NCI-H2227 (cell line): ENCODE measurements at regions not wholly inside any gene's neighbourhood (a gene's known extent, or its start where the extent isn't known, plus 50 kb on each side); places are given as distances from the start of the nearest gene placed in this dataset.

Experiments
- DNase-seq: peaks from one replicate; lab custom pipeline; 2025; ENCODE audit not compliant: unreplicated experiment; lab: John Stamatoyannopoulos, UW

- no peak for DNase-seq
These were observed 174.2 kb upstream of the PHF14 start for GRCh38 chr7:10799475-10799874.

- no peak for DNase-seq
These were observed 171.7 kb upstream of the PHF14 start for GRCh38 chr7:10802011-10802410.

GRCh38 chr7:10802526-10802925 is 171.1 kb upstream of the PHF14 start:
- DNase-seq = no peak

GRCh38 chr7:10803720-10804119 is 170.0 kb upstream of the PHF14 start:
- no peak for DNase-seq

- DNase-seq = no peak
These were observed 168.9 kb upstream of the PHF14 start for GRCh38 chr7:10804770-10805169.

- no peak for DNase-seq
These were observed 158.1 kb upstream of the PHF14 start for GRCh38 chr7:10815546-10815945.

- no peak for DNase-seq
These were observed 152.5 kb upstream of the PHF14 start for GRCh38 chr7:10821156-10821555.

- no peak for DNase-seq
These were observed 149.5 kb upstream of the PHF14 start for GRCh38 chr7:10824154-10824553.

- DNase-seq = no peak
These were observed 135.4 kb upstream of the PHF14 start for GRCh38 chr7:10838228-10838627.

GRCh38 chr7:10845225-10845624 is 128.4 kb upstream of the PHF14 start:
- DNase-seq = no peak

- no peak for DNase-seq
These were observed 118.1 kb upstream of the PHF14 start for GRCh38 chr7:10855583-10855982.

GRCh38 chr7:10860516-10860915 is 113.2 kb upstream of the PHF14 start:
- no peak for DNase-seq

- no peak for DNase-seq
These were observed 110.2 kb upstream of the PHF14 start for GRCh38 chr7:10863476-10863875.

GRCh38 chr7:10874666-10875065 is 99.0 kb upstream of the PHF14 start:
- DNase-seq = no peak

- DNase-seq = no peak
These were observed 98.6 kb upstream of the PHF14 start for GRCh38 chr7:10875080-10875479.

GRCh38 chr7:10888861-10889260 is 84.8 kb upstream of the PHF14 start:
- no peak for DNase-seq

GRCh38 chr7:10889266-10889898 is 84.3 kb upstream of the PHF14 start:
- DNase-seq = peak; percentile 69

- no peak for DNase-seq
These were observed 65.1 kb upstream of the PHF14 start for GRCh38 chr7:10908600-10908999.

GRCh38 chr7:10910447-10910846 is 63.2 kb upstream of the PHF14 start:
- DNase-seq = no peak

- DNase-seq = no peak
These were observed 61.6 kb upstream of the PHF14 start for GRCh38 chr7:10912077-10912476.

GRCh38 chr7:10913457-10913856 is 60.2 kb upstream of the PHF14 start:
- no peak for DNase-seq

GRCh38 chr7:10918093-10918590 is 55.5 kb upstream of the PHF14 start:
- DNase-seq = no peak

GRCh38 chr7:10919923-10920322 is 53.7 kb upstream of the PHF14 start:
- DNase-seq = no peak
